ENCODE measurements at regions not wholly inside any gene's neighbourhood (a gene's known extent, or its start where the extent isn't known, plus 50 kb on each side); places are given as distances from the start of the nearest gene placed in this dataset.

DNA sequence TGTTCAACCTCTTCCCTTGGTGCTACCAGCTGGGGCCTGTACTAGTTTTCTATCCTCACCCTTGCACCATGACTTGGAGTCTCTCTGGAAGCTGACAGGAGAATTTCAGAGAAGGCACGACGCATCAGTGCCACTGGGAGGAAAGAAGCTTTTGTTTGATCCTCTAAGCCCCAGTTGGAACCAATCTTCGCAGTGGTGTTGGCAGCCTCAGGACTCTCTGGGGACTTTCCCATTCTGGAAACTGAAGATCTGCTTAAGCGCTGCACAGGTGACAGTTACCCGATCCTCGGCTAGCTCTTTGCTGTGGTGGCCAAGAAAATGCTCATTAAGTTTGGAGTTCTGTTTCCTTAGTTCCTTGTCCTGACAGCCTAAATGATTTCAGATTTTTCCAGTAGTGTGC is 222.3 kb downstream of the RHOU start:
- intact Hi-C loops (cut with micrococcal nuclease; ENCODE audit: unreplicated experiment): no loop called here
- Histone ChIP-seq H3K9me3 (ENCODE audit: control insufficient read depth, insufficient read depth, low read depth, low read length) (no peaks in the 10 kb centered on the region), H3K4me3 (ENCODE audit: low read depth in 2 of 2, low read length in 2 of 2) (no peak overlapping the region), H3K4me1 (ENCODE audit: control insufficient read depth, insufficient read depth, low read length) (no peaks in the 10 kb centered on the region), H3K27me3 (ENCODE audit: control insufficient read depth, insufficient read depth, low read length) (no peaks in the 10 kb centered on the region), H3K36me3 (ENCODE audit: control insufficient read depth, insufficient read depth, low read length) (no peaks in the 10 kb centered on the region), H3K27ac (ENCODE audit: low read length) (no peak overlapping the region)
- no TSS peak for BruUV-seq (replicated peaks)
- DNase-seq (ENCODE audit: low read depth, low spot score) (no peak), ATAC-seq (no peak)
- TF ChIP-seq, protein P1, sequence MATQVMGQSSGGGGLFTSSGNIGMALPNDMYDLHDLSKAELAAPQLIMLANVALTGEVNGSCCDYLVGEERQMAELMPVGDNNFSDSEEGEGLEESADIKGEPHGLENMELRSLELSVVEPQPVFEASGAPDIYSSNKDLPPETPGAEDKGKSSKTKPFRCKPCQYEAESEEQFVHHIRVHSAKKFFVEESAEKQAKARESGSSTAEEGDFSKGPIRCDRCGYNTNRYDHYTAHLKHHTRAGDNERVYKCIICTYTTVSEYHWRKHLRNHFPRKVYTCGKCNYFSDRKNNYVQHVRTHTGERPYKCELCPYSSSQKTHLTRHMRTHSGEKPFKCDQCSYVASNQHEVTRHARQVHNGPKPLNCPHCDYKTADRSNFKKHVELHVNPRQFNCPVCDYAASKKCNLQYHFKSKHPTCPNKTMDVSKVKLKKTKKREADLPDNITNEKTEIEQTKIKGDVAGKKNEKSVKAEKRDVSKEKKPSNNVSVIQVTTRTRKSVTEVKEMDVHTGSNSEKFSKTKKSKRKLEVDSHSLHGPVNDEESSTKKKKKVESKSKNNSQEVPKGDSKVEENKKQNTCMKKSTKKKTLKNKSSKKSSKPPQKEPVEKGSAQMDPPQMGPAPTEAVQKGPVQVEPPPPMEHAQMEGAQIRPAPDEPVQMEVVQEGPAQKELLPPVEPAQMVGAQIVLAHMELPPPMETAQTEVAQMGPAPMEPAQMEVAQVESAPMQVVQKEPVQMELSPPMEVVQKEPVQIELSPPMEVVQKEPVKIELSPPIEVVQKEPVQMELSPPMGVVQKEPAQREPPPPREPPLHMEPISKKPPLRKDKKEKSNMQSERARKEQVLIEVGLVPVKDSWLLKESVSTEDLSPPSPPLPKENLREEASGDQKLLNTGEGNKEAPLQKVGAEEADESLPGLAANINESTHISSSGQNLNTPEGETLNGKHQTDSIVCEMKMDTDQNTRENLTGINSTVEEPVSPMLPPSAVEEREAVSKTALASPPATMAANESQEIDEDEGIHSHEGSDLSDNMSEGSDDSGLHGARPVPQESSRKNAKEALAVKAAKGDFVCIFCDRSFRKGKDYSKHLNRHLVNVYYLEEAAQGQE (IDR thresholded peaks at IDR 0.05; ENCODE audit: insufficient read depth in 1 of 2, low read depth in 2 of 2, low read length in 1 of 2): no peak
- TF ChIP-seq SIN3A (IDR thresholded peaks at IDR 0.05; ENCODE audit: borderline replicate concordance, insufficient read depth, low read depth, low read length) (no peak), TCF7L2 (IDR thresholded peaks at IDR 0.05; ENCODE audit: low read depth, low read length) (no peak), POLR2AphosphoS5 (IDR thresholded peaks at IDR 0.05; ENCODE audit: low read depth, low read length) (no peak)
- TF ChIP-seq, protein P2, sequence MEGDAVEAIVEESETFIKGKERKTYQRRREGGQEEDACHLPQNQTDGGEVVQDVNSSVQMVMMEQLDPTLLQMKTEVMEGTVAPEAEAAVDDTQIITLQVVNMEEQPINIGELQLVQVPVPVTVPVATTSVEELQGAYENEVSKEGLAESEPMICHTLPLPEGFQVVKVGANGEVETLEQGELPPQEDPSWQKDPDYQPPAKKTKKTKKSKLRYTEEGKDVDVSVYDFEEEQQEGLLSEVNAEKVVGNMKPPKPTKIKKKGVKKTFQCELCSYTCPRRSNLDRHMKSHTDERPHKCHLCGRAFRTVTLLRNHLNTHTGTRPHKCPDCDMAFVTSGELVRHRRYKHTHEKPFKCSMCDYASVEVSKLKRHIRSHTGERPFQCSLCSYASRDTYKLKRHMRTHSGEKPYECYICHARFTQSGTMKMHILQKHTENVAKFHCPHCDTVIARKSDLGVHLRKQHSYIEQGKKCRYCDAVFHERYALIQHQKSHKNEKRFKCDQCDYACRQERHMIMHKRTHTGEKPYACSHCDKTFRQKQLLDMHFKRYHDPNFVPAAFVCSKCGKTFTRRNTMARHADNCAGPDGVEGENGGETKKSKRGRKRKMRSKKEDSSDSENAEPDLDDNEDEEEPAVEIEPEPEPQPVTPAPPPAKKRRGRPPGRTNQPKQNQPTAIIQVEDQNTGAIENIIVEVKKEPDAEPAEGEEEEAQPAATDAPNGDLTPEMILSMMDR (IDR thresholded peaks at IDR 0.05): no peak
- ChIA-PET POLR2A (no interaction called here), CTCF (no interaction called here)
- in situ Hi-C loops (cut with HindIII; ENCODE audit: low pct_unique_long_range_greater_than_20kb, low sequenced_read_pairs): no loop called here

DNA sequence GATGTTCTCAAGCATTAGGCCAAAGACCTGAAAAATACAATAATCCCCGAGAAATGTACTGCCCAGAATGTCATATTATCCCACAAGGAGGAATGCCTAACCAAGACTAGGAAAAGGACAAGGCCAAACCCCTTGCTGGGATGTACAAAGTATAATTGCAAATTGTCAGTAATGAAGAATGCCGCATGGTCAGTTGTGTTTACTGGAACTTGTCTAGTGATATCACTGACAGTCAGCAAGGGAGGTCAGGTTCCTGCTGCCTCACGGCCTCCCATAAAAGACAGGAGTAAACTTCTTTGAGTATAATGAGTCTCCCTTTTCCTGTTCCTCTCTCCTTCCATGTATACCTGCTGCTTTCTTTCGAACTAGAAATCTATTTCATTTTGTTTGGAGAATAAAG is 222.8 kb downstream of the RHOU start:
- Histone ChIP-seq H3K9me3 (ENCODE audit: control insufficient read depth, insufficient read depth, low read depth, low read length) (no peaks in the 10 kb centered on the region), H3K36me3 (ENCODE audit: control insufficient read depth, insufficient read depth, low read length) (no peaks in the 10 kb centered on the region), H3K27ac (ENCODE audit: low read length) (no peak overlapping the region), H3K4me3 (ENCODE audit: low read depth in 2 of 2, low read length in 2 of 2) (no peak overlapping the region), H3K4me1 (ENCODE audit: control insufficient read depth, insufficient read depth, low read length) (no peaks in the 10 kb centered on the region), H3K27me3 (ENCODE audit: control insufficient read depth, insufficient read depth, low read length) (no peaks in the 10 kb centered on the region)
- intact Hi-C loops (cut with micrococcal nuclease; ENCODE audit: unreplicated experiment): no loop called here
- BruUV-seq (replicated peaks): no TSS peak
- CTCF ChIA-PET: no interaction called here
- DNase-seq (ENCODE audit: low read depth, low spot score) (no peak), ATAC-seq (no peak)
- POLR2A ChIA-PET: no interaction called here
- TF ChIP-seq, protein P1 (IDR thresholded peaks at IDR 0.05; ENCODE audit: insufficient read depth in 1 of 2, low read depth in 2 of 2, low read length in 1 of 2): no peak
- TF ChIP-seq, protein P2 (IDR thresholded peaks at IDR 0.05): no peak
- TF ChIP-seq POLR2AphosphoS5 (IDR thresholded peaks at IDR 0.05; ENCODE audit: low read depth, low read length): no peak
- no peak for TF ChIP-seq SIN3A (IDR thresholded peaks at IDR 0.05; ENCODE audit: borderline replicate concordance, insufficient read depth, low read depth, low read length)
- TF ChIP-seq TCF7L2 (IDR thresholded peaks at IDR 0.05; ENCODE audit: low read depth, low read length): no peak
- in situ Hi-C loops (cut with HindIII; ENCODE audit: low pct_unique_long_range_greater_than_20kb, low sequenced_read_pairs): no loop called here

Measured in Panc1 (cell line).